Skeletal muscle tissue (tissue), 3 donors: ENCODE measurements at regions not wholly inside any gene's neighbourhood (a gene's known extent, or its start where the extent isn't known, plus 50 kb on each side); places are given as distances from the start of the nearest gene placed in this dataset.

Experiments used
- H3K27ac ChIP-seq: one replicate; pipeline ENCODE4 v1.7.0; 2013; ENCODE audit warnings: mild to moderate bottlenecking, low read depth, low read length, inconsistent platforms
- H3K27me3 ChIP-seq, 3 donors: one replicate each; pipeline ENCODE4 v1.7.0; 2013; ENCODE audit warnings: low read length in 3 of 3; ENCODE audit not compliant: control insufficient read depth in 3 of 3, insufficient read depth in 3 of 3
- H3K36me3 ChIP-seq, 3 donors: one replicate each; pipeline ENCODE4 v1.7.0; 2013; ENCODE audit warnings: low read length in 3 of 3; ENCODE audit not compliant: control insufficient read depth in 3 of 3, insufficient read depth in 3 of 3
- H3K4me1 ChIP-seq, 3 donors: one replicate each; pipeline ENCODE4 v1.7.0; 2013; ENCODE audit warnings: low read length in 3 of 3, mild to moderate bottlenecking in 3 of 3; ENCODE audit not compliant: control insufficient read depth in 3 of 3, insufficient read depth in 3 of 3
- H3K4me3 ChIP-seq, 3 donors: one replicate each; pipeline ENCODE4 v1.7.0; 2013; ENCODE audit warnings: low read length in 3 of 3
- H3K9ac ChIP-seq, 3 donors: one replicate each; pipeline ENCODE4 v1.7.0; 2013; ENCODE audit warnings: low read length in 3 of 3, mild to moderate bottlenecking in 3 of 3, moderate library complexity in 2 of 3, low read depth in 1 of 3
- H3K9me3 ChIP-seq, 3 donors: one replicate each; pipeline ENCODE4 v1.7.0; 2013; ENCODE audit warnings: low read length in 3 of 3; ENCODE audit not compliant: control insufficient read depth in 3 of 3
- donor health status: Osteomylitis.

- H3K9me3 ChIP-seq, result no peaks in the 10 kb centered on the region
- no peak overlapping the region for H3K9ac ChIP-seq
- H3K36me3 ChIP-seq, result no peaks in the 10 kb centered on the region
- H3K27ac ChIP-seq, result no peak overlapping the region
- H3K4me1 ChIP-seq, result no peaks in the 10 kb centered on the region
- H3K27me3 ChIP-seq, result no peaks in the 10 kb centered on the region
- H3K4me3 ChIP-seq, result no peak overlapping the region
Measured at GRCh38 chr1:172874950-172875349, 175.8 kb downstream of the TNFSF18 start.

GRCh38 chr1:172875892-172876291 is 174.8 kb downstream of the TNFSF18 start:
- no peak overlapping the region for H3K9ac ChIP-seq
- H3K36me3 ChIP-seq, result no peaks in the 10 kb centered on the region
- H3K9me3 ChIP-seq, result no peaks in the 10 kb centered on the region
- no peak overlapping the region for H3K27ac ChIP-seq
- H3K4me1 ChIP-seq, result no peaks in the 10 kb centered on the region
- H3K27me3 ChIP-seq, result no peaks in the 10 kb centered on the region
- H3K4me3 ChIP-seq, result no peak overlapping the region

GRCh38 chr1:172882385-172882784 is 168.4 kb downstream of the TNFSF18 start:
- no peaks in the 10 kb centered on the region for H3K9me3 ChIP-seq
- no peak overlapping the region for H3K27ac ChIP-seq
- H3K4me3 ChIP-seq, result no peak overlapping the region
- H3K27me3 ChIP-seq, result no peaks in the 10 kb centered on the region
- no peak overlapping the region for H3K9ac ChIP-seq
- no peaks in the 10 kb centered on the region for H3K36me3 ChIP-seq
- H3K4me1 ChIP-seq, result peaks cover 0 to 15% (median 13%) of the 10 kb centered on the region in 3 donors

GRCh38 chr1:172882791-172883386 is 167.9 kb downstream of the TNFSF18 start:
- Histone ChIP-seq H3K36me3 (no peaks in the 10 kb centered on the region), H3K9me3 (no peaks in the 10 kb centered on the region), H3K27ac (no peak overlapping the region), H3K4me3 (no peak overlapping the region), H3K9ac (no peak overlapping the region), H3K27me3 (no peaks in the 10 kb centered on the region), H3K4me1 (peaks cover 0 to 15% (median 13%) of the 10 kb centered on the region in 3 donors)

DNA sequence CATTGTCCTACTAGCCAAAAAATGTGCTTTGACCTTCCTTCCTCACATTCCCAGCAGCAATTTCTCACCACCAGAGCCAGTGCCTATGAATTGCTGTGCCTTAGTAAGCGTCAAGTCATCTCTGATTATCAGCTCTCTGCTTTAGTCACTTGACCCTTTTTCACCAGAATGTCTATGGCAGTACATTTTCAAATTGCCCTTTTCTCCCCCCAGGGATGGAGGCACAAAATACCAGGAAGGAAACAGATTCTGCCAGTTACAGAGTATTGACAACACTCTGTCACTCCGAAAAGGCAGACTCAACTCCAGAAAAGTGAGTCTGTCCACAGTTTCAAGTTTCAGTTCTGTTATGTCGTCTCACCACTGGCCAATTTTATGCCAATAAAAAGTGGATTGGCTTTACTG is 167.4 kb downstream of the TNFSF18 start:
- Histone ChIP-seq H3K27me3 (no peaks in the 10 kb centered on the region), H3K4me3 (no peak overlapping the region), H3K9ac (no peak overlapping the region), H3K36me3 (no peaks in the 10 kb centered on the region), H3K9me3 (no peaks in the 10 kb centered on the region), H3K4me1 (peaks cover 0 to 15% (median 13%) of the 10 kb centered on the region in 3 donors), H3K27ac (no peak overlapping the region)

- Histone ChIP-seq H3K4me1 (peaks cover 0 to 15% (median 13%) of the 10 kb centered on the region in 3 donors), H3K27me3 (no peaks in the 10 kb centered on the region), H3K27ac (no peak overlapping the region), H3K9ac (no peak overlapping the region), H3K9me3 (no peaks in the 10 kb centered on the region), H3K4me3 (no peak overlapping the region), H3K36me3 (no peaks in the 10 kb centered on the region)
Measured at GRCh38 chr1:172883844-172884243, 166.9 kb downstream of the TNFSF18 start.

GRCh38 chr1:172885411-172885810 is 165.3 kb downstream of the TNFSF18 start:
- H3K9me3 ChIP-seq, result no peaks in the 10 kb centered on the region
- no peak overlapping the region for H3K9ac ChIP-seq
- H3K27ac ChIP-seq, result no peak overlapping the region
- H3K4me1 ChIP-seq, result peaks cover 0 to 15% (median 13%) of the 10 kb centered on the region in 3 donors
- no peaks in the 10 kb centered on the region for H3K27me3 ChIP-seq
- no peak overlapping the region for H3K4me3 ChIP-seq
- H3K36me3 ChIP-seq, result no peaks in the 10 kb centered on the region

- Histone ChIP-seq H3K27me3 (no peaks in the 10 kb centered on the region), H3K4me1 (peaks cover 0 to 15% (median 13%) of the 10 kb centered on the region in 3 donors), H3K27ac (no peak overlapping the region), H3K36me3 (no peaks in the 10 kb centered on the region), H3K9ac (no peak overlapping the region), H3K9me3 (no peaks in the 10 kb centered on the region), H3K4me3 (no peak overlapping the region)
Measured at GRCh38 chr1:172885971-172886370, 164.8 kb downstream of the TNFSF18 start.

GRCh38 chr1:172887162-172887561 is 163.6 kb downstream of the TNFSF18 start:
- Histone ChIP-seq H3K27ac (no peak overlapping the region), H3K27me3 (no peaks in the 10 kb centered on the region), H3K9me3 (no peaks in the 10 kb centered on the region), H3K4me3 (no peak overlapping the region), H3K36me3 (no peaks in the 10 kb centered on the region), H3K9ac (no peak overlapping the region), H3K4me1 (peaks cover 0 to 15% (median 13%) of the 10 kb centered on the region in 3 donors)

DNA sequence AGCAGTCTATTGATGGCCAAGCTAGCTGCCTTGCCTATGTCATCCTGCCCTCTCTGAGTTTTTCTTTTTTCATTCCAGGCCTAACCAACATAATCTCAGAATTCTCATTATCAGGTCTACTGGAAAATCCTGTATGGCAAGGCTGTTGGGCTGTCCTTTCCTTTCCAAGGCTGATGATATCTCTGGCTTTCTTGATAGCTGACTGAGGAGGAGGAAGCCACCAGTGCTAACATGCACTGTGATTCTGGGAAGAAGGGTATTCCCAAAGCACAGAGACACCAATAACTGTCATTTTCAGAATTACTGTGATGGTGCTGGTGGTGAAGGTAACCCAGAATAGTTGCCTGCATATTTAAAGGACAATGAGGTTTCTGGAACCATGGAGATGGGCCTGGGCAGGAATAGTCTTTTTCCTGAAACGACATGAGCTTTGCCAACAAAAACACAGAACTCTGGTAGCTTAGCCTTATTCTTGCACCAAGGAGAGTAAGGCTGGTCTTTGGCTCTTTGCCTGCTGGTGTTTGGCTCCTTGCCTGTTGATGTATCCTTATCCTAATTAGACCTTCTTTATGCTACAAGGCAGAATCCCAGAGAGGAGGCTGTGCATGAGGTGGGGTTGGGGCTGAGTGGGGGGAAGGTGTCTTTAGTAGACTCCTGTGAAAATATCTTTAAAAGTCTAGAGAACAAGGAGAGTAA is 157.4 kb downstream of the TNFSF18 start:
- H3K4me1 ChIP-seq, result peaks cover 7 to 10% (median 8%) of the 10 kb centered on the region in 3 donors
- H3K36me3 ChIP-seq, result no peaks in the 10 kb centered on the region
- no peak overlapping the region for H3K4me3 ChIP-seq
- no peak overlapping the region for H3K27ac ChIP-seq
- no peaks in the 10 kb centered on the region for H3K9me3 ChIP-seq
- H3K9ac ChIP-seq, result no peak overlapping the region
- no peaks in the 10 kb centered on the region for H3K27me3 ChIP-seq
